ENCODE measurements at regions not wholly inside any gene's neighbourhood (a gene's known extent, or its start where the extent isn't known, plus 50 kb on each side); places are given as distances from the start of the nearest gene placed in this dataset.

- TF ChIP-seq SIN3A (IDR thresholded peaks at IDR 0.05; ENCODE audit: borderline replicate concordance, insufficient read depth, low read depth, low read length), result no peak
- TF ChIP-seq, protein P1, sequence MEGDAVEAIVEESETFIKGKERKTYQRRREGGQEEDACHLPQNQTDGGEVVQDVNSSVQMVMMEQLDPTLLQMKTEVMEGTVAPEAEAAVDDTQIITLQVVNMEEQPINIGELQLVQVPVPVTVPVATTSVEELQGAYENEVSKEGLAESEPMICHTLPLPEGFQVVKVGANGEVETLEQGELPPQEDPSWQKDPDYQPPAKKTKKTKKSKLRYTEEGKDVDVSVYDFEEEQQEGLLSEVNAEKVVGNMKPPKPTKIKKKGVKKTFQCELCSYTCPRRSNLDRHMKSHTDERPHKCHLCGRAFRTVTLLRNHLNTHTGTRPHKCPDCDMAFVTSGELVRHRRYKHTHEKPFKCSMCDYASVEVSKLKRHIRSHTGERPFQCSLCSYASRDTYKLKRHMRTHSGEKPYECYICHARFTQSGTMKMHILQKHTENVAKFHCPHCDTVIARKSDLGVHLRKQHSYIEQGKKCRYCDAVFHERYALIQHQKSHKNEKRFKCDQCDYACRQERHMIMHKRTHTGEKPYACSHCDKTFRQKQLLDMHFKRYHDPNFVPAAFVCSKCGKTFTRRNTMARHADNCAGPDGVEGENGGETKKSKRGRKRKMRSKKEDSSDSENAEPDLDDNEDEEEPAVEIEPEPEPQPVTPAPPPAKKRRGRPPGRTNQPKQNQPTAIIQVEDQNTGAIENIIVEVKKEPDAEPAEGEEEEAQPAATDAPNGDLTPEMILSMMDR (IDR thresholded peaks at IDR 0.05), result no peak
These were observed 1058.7 kb downstream of the NCAM2 start for GRCh38 chr21:22056904-22057303.

Measured in Panc1 (cell line).